Cardiac muscle cell (in vitro differentiated cells and primary cell): ENCODE measurements at regions not wholly inside any gene's neighbourhood (a gene's known extent, or its start where the extent isn't known, plus 50 kb on each side); places are given as distances from the start of the nearest gene placed in this dataset.

Experiments
- DNase-seq, 2 donors: peaks; one replicate each; pipeline versions ENCODE4 v3.0.0 to v3.0.0-alpha.2; 2010 to 2017; ENCODE audit warnings: low read depth in 1 of 2, low spot score in 1 of 2
- H3K27ac ChIP-seq: fragments of 200-600 bp; sonication (generic); 2 replicates; pipeline ENCODE4 v1.5.1; 2016
- H3K27me3 ChIP-seq: fragments of 200-600 bp; sonication (generic); 2 replicates; pipeline ENCODE4 v1.6.0; 2016; ENCODE audit warnings: control low read depth
- H3K36me3 ChIP-seq: fragments of 200-600 bp; sonication (generic); 2 replicates; pipeline ENCODE4 v1.5.1; 2016; ENCODE audit warnings: control low read depth
- H3K4me1 ChIP-seq: fragments of 200-600 bp; sonication (generic); 2 replicates; pipeline ENCODE4 v1.8.1; 2017; ENCODE audit warnings: low read depth, mild to moderate bottlenecking, mixed run types
- H3K4me3 ChIP-seq: fragments of 200-600 bp; sonication (generic); 2 replicates; pipeline ENCODE4 v1.5.1; 2016; ENCODE audit warnings: mild to moderate bottlenecking
- H3K9me3 ChIP-seq: fragments of 200-600 bp; sonication (generic); 2 replicates; pipeline ENCODE4 v1.5.1; 2017; ENCODE audit warnings: low read depth, mild to moderate bottlenecking, control low read depth
- TF ChIP-seq, protein P1 (sequence below): IDR thresholded peaks from 2 replicates; pipeline ENCODE4 v1.5.1; 2012; ENCODE audit warnings: low read depth, mild to moderate bottlenecking, low read length

DNA sequence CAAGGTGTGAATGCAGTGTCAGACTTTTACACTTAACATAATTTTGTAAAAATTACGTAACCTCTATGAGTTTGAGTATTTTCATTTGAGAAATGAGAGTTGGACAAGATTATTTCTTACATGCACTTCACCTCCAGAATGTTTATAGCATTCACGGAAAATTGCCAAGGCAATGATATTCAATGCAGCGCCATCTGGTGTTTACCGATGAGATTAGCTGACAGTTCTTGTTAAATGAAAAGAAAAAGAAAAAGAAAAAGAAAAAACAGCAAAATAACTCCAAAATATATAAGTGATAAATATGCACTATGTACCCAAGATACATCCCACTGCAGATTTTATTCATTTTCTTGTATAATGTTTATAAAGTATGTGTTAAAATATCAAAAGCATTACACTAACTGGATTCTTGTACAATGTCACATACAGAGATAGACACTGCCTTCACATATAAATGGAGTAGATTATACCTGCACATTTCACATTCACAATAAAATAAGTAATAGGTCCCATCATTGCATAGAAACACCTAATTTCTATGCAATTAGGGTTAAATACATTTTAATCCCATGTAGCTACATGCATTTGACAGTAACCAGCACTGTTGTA is 976.3 kb upstream of the FAT3 start:
- peak; percentile 57 to 76 for DNase-seq
- H3K36me3 ChIP-seq, result no peaks in the 10 kb centered on the region
- H3K27me3 ChIP-seq, result no peaks in the 10 kb centered on the region
- no peaks in the 10 kb centered on the region for H3K9me3 ChIP-seq
- H3K27ac ChIP-seq, result no peak overlapping the region
- TF ChIP-seq, protein P1, sequence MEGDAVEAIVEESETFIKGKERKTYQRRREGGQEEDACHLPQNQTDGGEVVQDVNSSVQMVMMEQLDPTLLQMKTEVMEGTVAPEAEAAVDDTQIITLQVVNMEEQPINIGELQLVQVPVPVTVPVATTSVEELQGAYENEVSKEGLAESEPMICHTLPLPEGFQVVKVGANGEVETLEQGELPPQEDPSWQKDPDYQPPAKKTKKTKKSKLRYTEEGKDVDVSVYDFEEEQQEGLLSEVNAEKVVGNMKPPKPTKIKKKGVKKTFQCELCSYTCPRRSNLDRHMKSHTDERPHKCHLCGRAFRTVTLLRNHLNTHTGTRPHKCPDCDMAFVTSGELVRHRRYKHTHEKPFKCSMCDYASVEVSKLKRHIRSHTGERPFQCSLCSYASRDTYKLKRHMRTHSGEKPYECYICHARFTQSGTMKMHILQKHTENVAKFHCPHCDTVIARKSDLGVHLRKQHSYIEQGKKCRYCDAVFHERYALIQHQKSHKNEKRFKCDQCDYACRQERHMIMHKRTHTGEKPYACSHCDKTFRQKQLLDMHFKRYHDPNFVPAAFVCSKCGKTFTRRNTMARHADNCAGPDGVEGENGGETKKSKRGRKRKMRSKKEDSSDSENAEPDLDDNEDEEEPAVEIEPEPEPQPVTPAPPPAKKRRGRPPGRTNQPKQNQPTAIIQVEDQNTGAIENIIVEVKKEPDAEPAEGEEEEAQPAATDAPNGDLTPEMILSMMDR, result peak; percentile 58
- no peak overlapping the region for H3K4me3 ChIP-seq
- H3K4me1 ChIP-seq, result no peaks in the 10 kb centered on the region

DNA sequence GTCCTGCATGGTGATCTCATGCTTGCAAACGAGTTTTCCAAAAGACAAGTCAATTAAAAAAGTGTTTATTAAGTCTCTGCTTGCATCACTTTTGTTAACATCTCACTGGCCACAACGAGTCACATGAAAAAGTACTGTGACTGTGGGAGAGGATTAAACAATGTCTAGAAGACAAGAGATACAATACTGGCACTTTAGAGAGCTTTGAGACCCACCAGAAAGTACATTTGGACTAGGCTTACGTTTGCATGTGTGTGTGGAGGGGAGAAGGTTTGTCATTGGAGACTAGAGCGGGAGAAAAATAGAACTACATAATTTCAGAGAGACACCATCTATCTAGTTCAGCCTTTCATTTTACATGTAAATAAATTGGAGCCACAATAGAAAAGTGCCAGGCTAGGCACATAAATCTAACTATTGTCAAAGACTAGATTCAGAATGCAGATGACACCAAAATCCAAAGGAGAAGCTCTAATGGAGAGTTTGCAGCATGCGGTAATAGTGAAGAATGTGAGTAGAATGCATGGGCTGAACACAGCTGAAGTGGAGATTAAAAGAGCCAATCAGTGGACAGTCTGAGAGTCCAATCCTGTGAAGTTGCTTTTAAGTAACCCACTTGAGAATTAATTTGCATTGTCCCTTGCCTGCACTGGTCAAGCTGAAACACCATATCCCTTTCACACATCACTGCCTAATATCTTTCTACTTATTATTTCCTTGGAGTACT is 977.4 kb upstream of the FAT3 start:
- H3K4me1 ChIP-seq, result no peaks in the 10 kb centered on the region
- no peaks in the 10 kb centered on the region for H3K9me3 ChIP-seq
- peak in 1 of 2 donors; percentile 2 for DNase-seq
- H3K4me3 ChIP-seq, result no peak overlapping the region
- H3K27me3 ChIP-seq, result no peaks in the 10 kb centered on the region
- H3K27ac ChIP-seq, result no peak overlapping the region
- H3K36me3 ChIP-seq, result no peaks in the 10 kb centered on the region
- TF ChIP-seq, protein P1, result no peak

DNA sequence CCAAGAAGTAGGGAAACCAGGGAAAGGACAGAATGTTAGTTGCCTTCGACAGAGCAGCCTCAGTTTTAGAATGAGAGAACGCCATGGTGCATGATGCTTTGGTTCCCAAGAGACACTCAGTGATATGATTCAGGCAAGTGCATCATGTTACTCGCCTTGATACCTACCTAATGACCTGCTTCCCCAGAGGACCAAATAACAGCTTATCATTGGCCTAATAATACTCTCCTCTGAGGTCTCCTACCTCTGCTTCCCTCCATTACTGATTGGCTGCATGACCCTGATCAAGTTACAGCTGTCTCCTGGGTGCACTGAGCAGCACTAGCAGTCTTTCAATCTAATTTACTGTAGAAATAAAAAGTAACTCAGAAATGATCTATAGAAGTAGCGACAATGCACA is 979.7 kb upstream of the FAT3 start:
- H3K27ac ChIP-seq, result no peak overlapping the region
- no peak for DNase-seq
- TF ChIP-seq, protein P1, result no peak
- no peaks in the 10 kb centered on the region for H3K27me3 ChIP-seq
- no peak overlapping the region for H3K4me3 ChIP-seq
- no peaks in the 10 kb centered on the region for H3K4me1 ChIP-seq
- H3K9me3 ChIP-seq, result no peaks in the 10 kb centered on the region
- H3K36me3 ChIP-seq, result no peaks in the 10 kb centered on the region

DNA sequence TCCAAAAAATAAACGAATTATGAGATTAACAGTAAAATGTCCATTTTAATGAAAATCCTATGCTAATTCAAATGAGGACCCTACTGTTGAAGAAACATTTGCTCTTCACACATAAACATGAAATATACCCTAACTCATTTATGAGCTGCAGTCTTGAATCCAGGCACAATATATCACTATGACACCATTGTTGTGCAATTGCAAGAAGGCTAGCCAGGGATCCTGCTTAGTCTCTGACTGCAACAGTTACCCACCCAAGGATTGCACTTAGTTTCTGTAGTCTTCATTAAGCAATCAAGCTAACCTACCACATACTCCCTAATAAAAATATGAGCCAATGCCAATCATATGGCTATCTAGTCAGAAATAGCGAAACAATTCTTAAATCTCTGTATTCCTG is 981.0 kb upstream of the FAT3 start:
- Histone ChIP-seq H3K36me3 (no peaks in the 10 kb centered on the region), H3K27ac (no peak overlapping the region), H3K27me3 (no peaks in the 10 kb centered on the region), H3K4me1 (no peaks in the 10 kb centered on the region), H3K4me3 (no peak overlapping the region), H3K9me3 (no peaks in the 10 kb centered on the region)
- TF ChIP-seq, protein P1, result no peak
- peak in 1 of 2 donors; percentile 28 for DNase-seq

DNA sequence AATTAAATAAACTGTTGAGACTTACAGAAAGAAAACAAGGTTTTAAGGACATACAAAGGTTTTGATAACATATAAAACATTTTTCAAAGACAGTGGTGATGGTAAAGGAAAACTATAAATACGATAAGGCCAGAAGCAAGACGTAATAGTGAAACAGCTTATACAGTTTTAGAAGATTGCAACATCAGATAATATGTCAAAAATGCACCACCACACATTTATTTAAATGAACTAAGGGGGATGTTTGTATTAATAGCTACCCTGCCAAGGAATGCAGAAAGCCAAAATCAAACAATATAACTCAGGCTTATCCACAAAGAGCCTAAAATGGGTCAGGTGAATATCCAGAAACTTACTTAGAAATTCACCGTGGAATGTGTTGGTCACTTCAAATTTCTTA is 981.6 kb upstream of the FAT3 start:
- Histone ChIP-seq H3K9me3 (no peaks in the 10 kb centered on the region), H3K27me3 (no peaks in the 10 kb centered on the region), H3K36me3 (no peaks in the 10 kb centered on the region), H3K4me3 (no peak overlapping the region), H3K27ac (no peak overlapping the region), H3K4me1 (no peaks in the 10 kb centered on the region)
- TF ChIP-seq, protein P1, result no peak
- DNase-seq, result no peak
